Activated CD4-positive, alpha-beta memory T cell treated with anti-CD3 and anti-CD28 coated beads for 36 hours (primary cell): ENCODE measurements at regions not wholly inside any gene's neighbourhood (a gene's known extent, or its start where the extent isn't known, plus 50 kb on each side); places are given as distances from the start of the nearest gene placed in this dataset.
"Not testable (repeated sequence)": the region's sequence is repeated elsewhere in the genome, so short reads cannot be mapped to it uniquely, and the experiment has no call there.

Experiments used
- CTCF ChIA-PET: fragments of 350-600 bp; sonication (Branson Sonifier 250); formaldehyde crosslinking; loops from one replicate; lab custom pipeline; 2021; ENCODE audit warnings: antibody characterized with exemption, inconsistent platforms; lab: Charles Lee
- POLR2A ChIA-PET: fragments of 350-600 bp; sonication (Branson Sonifier 250); formaldehyde crosslinking; loops from one replicate; lab custom pipeline; 2021; ENCODE audit warnings: antibody characterized with exemption; lab: Charles Lee
- DNase-seq: peaks from one replicate; pipeline ENCODE4 v3.0.0-alpha.2; 2020
- H3K27ac Mint-ChIP-seq: one replicate; pipeline ENCODE4 v1.8.0; 2021; ENCODE audit warnings: mixed read lengths
- H3K27me3 Mint-ChIP-seq: one replicate; pipeline ENCODE4 v1.8.0; 2021; ENCODE audit warnings: mixed read lengths
- H3K36me3 Mint-ChIP-seq: one replicate; pipeline ENCODE4 v1.8.0; 2021; ENCODE audit warnings: mixed read lengths
- H3K4me1 Mint-ChIP-seq: one replicate; pipeline ENCODE4 v1.8.0; 2021; ENCODE audit warnings: low read depth, mixed read lengths
- H3K4me3 Mint-ChIP-seq: one replicate; pipeline ENCODE4 v1.8.0; 2021; ENCODE audit warnings: mild to moderate bottlenecking, mixed read lengths
- H3K9me3 Mint-ChIP-seq: one replicate; pipeline ENCODE4 v1.8.0; 2021; ENCODE audit warnings: mixed read lengths
- intact Hi-C: fragments of 100-400 bp; cut with micrococcal nuclease; formaldehyde crosslinking; loops from one replicate; pipeline ENCODE4 v1.15.1; 2023

DNA sequence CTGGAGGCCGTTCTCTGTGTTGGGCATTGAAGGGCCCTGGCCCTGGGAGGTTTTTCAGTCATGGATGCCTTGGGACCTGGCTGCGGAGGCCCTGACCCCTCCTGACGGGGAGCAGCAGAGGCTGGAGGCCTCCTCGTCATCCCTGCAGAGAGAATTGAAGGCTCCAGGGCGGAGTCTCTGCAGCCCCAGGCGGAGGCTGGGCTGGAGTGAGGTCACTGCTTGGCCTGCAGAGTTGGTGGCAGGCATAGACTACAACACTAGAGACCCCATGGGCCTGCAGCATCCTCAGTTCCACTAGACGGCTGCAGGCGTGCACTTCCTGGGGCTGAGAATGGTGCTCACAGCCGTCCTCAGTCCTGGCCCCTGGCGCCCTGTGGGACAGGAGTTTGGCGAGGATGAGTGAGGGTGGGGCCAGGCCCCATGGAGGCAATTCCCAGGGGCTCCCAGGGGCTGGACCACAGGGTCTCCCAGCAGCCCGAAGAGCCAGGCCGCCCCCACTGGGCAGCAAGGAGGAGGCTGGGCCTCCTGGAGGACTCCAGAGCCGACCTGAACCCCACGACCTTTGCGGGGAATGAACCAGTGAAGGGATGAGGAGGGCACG is 1194.9 kb downstream of the BRD1 start:
- ChIA-PET CTCF (no interaction called here), POLR2A (no interaction called here)
- H3K27ac Mint-ChIP-seq: no peak overlapping the region
- intact Hi-C loops: no loop called here
- no peak for DNase-seq
- H3K9me3 Mint-ChIP-seq: no peaks in the 10 kb centered on the region
- peaks cover 2% of the 10 kb centered on the region for H3K4me1 Mint-ChIP-seq
- H3K4me3 Mint-ChIP-seq: no peak overlapping the region
- no peaks in the 10 kb centered on the region for H3K36me3 Mint-ChIP-seq
- H3K27me3 Mint-ChIP-seq: no peaks in the 10 kb centered on the region

DNA sequence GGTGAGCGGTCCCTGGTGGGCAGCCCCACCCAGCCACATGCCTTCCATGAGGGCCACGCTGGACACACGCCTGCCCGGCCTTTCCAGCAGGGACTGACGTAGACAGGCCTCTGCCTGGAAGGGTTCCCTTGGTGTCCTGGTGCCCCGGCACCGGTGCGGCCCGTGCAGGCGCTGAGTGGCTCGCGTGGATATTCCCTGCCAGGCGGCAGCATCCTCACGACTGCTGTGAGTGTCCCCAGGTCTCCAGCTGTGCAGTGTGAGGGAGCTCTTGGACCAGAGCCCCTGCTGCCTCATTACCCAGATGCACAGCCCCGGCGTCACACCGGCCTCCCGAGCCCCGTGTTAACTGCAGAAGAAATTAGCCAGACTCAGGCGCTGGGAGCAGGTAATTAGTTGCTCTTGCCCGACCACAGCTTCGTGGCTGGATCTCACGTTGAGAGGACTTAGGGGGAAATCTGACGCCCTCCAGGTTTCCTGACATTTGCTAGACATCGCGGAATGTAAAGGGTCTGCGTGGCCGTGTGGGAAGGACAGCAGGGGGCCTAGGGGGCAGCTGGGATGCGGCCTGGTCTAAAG is 1196.3 kb downstream of the BRD1 start:
- DNase-seq: no peak

DNA sequence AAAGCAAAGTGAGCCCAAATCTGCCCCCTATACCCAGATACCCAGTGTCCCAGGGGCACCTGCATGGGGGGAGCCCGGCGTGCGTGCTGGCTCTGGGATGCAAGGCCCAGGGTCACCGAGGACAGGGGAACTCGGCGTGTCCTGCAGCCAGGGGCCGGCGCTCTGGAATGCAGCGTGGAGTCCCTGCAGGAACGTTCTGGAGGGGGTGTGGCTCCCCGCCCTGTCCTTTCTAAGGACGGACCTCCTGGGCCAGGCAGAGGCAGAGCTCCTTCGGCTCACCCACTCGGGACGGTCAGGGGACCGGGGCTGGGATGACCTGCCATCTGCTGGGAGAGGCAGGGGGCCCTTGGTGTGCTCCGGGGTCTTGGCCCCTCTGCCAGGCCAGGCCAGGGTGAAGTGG is 1196.8 kb downstream of the BRD1 start:
- CTCF ChIA-PET: no interaction called here
- H3K36me3 Mint-ChIP-seq: no peaks in the 10 kb centered on the region
- POLR2A ChIA-PET: no interaction called here

More for the DNA sequence above, 1196.3 kb downstream of the BRD1 start:
- Mint-ChIP-seq H3K36me3 (no peaks in the 10 kb centered on the region), H3K4me1 (peaks cover 1% of the 10 kb centered on the region), H3K4me3 (no peak overlapping the region), H3K9me3 (no peaks in the 10 kb centered on the region), H3K27me3 (no peaks in the 10 kb centered on the region), H3K27ac (no peak overlapping the region)
- ChIA-PET CTCF (no interaction called here), POLR2A (no interaction called here)
- intact Hi-C loops: no loop called here

DNA sequence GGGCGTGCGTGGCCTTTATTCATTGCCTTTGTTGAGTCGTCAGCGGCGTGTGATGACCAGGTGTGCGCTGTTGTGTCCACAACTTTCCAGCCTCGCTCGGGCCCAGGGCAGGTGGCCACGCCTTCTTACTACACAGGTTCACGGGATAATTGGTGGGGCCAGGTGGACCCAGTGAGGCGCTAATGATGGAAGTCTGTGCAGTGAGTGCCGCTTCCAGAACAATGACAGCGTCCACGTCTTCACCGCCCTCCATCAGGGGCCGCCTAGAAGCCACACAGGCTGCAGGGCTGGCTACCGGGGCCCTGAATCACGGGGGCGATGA is 1197.3 kb downstream of the BRD1 start:
- POLR2A ChIA-PET: no interaction called here
- DNase-seq: no peak
- H3K4me1 Mint-ChIP-seq: no peaks in the 10 kb centered on the region
- H3K4me3 Mint-ChIP-seq: no peak overlapping the region
- H3K27ac Mint-ChIP-seq: no peak overlapping the region
- intact Hi-C loops: no loop called here
- H3K36me3 Mint-ChIP-seq: no peaks in the 10 kb centered on the region
- no peaks in the 10 kb centered on the region for H3K27me3 Mint-ChIP-seq
- H3K9me3 Mint-ChIP-seq: no peaks in the 10 kb centered on the region
- CTCF ChIA-PET: no interaction called here

More for the DNA sequence above, 1196.8 kb downstream of the BRD1 start:
- H3K27me3 Mint-ChIP-seq: no peaks in the 10 kb centered on the region
- no peaks in the 10 kb centered on the region for H3K9me3 Mint-ChIP-seq
- H3K27ac Mint-ChIP-seq: no peak overlapping the region
- intact Hi-C loops: no loop called here
- no peak overlapping the region for H3K4me3 Mint-ChIP-seq
- no peak for DNase-seq
- no peaks in the 10 kb centered on the region for H3K4me1 Mint-ChIP-seq

DNA sequence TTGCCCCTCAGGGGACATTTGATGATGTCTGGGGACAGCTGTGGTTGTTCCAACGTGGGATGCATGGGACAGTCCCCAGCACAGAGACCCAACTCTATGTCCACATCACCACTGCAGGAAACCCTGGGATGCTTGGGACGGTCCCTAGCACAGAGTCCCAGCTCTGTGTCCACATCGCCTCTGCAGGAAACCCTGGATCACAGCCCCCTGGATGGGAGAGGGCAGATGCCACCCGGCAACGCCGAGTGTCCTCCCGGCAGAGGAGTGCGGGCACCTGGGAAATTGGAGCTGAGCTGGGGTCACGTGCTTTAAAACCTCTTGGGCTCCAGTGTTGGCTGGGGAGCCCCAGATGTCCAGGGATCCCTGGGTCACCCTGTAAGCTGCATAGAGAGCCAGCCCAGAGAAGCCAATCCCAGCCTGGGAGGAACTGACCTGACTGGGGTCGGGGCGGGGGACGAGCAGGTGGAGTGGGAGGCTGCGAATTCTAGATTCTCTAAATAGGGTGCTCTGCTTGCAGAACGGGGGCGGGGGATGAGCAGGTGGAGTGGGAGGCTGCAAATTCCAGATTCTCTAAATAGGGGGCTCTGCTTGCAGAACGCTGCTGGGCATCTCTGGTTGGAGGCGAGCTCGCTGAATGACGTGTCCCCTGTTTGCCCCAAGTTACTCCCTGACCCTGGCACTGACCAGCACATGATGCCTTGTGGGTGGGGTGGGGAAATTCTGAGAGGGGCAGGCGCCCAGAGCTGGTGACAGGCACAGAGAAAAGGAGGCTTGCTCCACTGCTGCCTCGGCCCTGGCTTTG is 1197.8 kb downstream of the BRD1 start:
- intact Hi-C loops: no loop called here
- ChIA-PET CTCF (no interaction called here), POLR2A (no interaction called here)
- no peaks in the 10 kb centered on the region for H3K4me1 Mint-ChIP-seq
- no peaks in the 10 kb centered on the region for H3K36me3 Mint-ChIP-seq
- DNase-seq: no peak
- H3K9me3 Mint-ChIP-seq: no peaks in the 10 kb centered on the region
- H3K4me3 Mint-ChIP-seq: no peak overlapping the region
- H3K27me3 Mint-ChIP-seq: no peaks in the 10 kb centered on the region
- no peak overlapping the region for H3K27ac Mint-ChIP-seq

DNA sequence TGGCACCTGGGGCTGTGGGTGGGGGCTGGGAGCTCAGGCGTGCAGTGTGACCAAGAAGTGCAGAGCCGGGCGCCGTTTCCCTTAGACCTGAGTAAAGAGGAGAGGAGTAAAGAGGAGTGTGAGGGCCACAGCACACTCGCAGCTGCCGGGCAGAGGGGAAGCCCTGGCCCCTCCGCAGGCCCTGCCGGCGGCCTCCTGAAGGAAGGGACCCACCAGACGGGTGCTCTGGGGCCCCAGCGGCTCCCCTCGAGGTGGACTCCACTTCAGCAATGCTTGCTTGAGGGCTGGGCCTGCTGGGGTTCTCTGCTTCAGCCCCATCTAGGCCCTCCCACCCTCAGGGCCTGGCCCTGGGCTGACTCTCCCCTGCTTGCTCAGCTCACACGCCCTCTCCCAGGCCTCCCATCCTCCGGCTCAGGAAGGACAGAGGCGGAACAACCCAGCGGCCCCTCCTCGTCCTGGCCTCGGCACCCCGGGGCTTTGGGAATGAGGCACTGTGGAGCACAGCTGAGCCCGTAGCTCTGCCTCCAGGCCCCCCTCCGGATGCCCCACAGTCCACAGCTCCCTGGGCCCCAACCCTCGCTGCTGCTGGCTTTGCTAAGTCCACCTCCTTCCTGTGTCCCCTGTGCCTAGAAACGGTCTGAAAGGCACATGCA is 1198.7 kb downstream of the BRD1 start:
- Mint-ChIP-seq H3K27ac (no peak overlapping the region), H3K4me1 (no peaks in the 10 kb centered on the region), H3K27me3 (no peaks in the 10 kb centered on the region), H3K4me3 (no peak overlapping the region), H3K36me3 (no peaks in the 10 kb centered on the region), H3K9me3 (no peaks in the 10 kb centered on the region)
- POLR2A ChIA-PET: no interaction called here
- CTCF ChIA-PET: no interaction called here
- intact Hi-C loops: no loop called here
- no peak for DNase-seq

DNA sequence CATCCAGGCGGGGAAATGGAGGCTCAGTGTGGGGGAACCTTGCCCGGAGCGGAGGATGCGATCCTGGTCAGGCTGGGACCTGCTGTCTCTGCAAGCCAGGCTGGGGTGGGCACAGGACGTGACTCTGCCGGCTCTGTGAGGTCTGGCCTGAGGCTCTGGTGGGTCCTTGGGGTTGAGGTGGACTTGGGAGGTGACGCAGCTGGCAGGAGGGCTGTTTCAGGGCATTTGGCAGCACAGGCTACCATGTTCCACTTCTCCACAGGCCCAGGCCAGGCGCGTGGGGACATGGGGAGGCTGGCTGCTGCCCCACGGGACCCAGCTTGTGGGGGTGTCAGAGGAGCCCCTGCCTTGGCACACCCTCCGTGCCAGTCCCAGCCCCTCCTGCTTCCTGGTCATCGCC is 1199.7 kb downstream of the BRD1 start:
- no peak overlapping the region for H3K27ac Mint-ChIP-seq
- no peak overlapping the region for H3K4me3 Mint-ChIP-seq
- intact Hi-C loops: no loop called here
- ChIA-PET POLR2A (no interaction called here), CTCF (no interaction called here)
- no peaks in the 10 kb centered on the region for H3K9me3 Mint-ChIP-seq
- H3K27me3 Mint-ChIP-seq: no peaks in the 10 kb centered on the region
- no peaks in the 10 kb centered on the region for H3K36me3 Mint-ChIP-seq
- no peaks in the 10 kb centered on the region for H3K4me1 Mint-ChIP-seq
- DNase-seq: no peak

DNA sequence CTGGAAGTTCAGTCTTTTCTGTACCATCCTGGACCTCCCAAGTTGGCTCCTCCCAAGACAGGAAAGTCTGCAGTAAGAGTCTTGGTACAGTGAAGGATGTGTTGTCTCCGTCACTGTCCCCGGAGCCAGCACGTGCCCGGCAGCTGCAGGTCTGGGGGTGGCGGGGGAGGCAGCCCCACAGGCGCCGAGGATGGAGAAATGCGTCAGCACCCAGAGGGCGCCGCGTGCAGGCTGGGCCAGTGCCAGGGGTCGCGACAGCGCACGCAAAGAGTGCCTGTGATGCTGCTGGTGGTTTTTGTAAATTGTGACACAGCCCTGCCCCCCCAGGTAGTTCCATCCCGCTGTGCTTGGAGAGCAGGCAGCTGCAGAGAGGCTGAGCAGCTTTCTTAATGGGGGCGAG is 1200.5 kb downstream of the BRD1 start:
- no peak for DNase-seq
- no peaks in the 10 kb centered on the region for H3K4me1 Mint-ChIP-seq
- intact Hi-C loops: no loop called here
- no peaks in the 10 kb centered on the region for H3K27me3 Mint-ChIP-seq
- H3K36me3 Mint-ChIP-seq: no peaks in the 10 kb centered on the region
- H3K27ac Mint-ChIP-seq: no peak overlapping the region
- no peak overlapping the region for H3K4me3 Mint-ChIP-seq
- POLR2A ChIA-PET: no interaction called here
- CTCF ChIA-PET: no interaction called here
- no peaks in the 10 kb centered on the region for H3K9me3 Mint-ChIP-seq

DNA sequence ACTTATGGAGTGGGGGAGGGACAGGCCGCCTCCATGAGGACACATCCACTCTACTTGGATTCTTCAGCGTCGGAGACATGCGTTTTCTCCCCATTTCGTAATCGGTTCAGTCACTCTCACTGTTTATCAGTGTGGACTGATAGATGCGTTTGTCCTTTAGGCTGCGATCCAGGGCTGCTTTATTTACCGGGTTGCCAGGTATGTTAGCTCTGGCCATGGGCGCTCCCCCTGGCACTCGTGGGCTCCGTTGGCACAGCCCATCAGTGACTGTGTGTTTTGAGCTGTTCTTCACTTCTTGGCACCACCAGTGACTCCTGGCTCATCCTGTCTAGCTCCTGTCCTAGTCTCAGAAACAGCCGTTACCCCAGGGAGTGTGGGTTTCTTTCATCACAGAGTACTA is 1203.3 kb downstream of the BRD1 start:
- DNase-seq: no peak
- POLR2A ChIA-PET: no interaction called here
- Mint-ChIP-seq H3K36me3 (no peaks in the 10 kb centered on the region), H3K4me3 (no peak overlapping the region), H3K27ac (no peak overlapping the region), H3K27me3 (no peaks in the 10 kb centered on the region), H3K9me3 (no peaks in the 10 kb centered on the region), H3K4me1 (no peaks in the 10 kb centered on the region)
- CTCF ChIA-PET: no interaction called here
- intact Hi-C loops: no loop called here

DNA sequence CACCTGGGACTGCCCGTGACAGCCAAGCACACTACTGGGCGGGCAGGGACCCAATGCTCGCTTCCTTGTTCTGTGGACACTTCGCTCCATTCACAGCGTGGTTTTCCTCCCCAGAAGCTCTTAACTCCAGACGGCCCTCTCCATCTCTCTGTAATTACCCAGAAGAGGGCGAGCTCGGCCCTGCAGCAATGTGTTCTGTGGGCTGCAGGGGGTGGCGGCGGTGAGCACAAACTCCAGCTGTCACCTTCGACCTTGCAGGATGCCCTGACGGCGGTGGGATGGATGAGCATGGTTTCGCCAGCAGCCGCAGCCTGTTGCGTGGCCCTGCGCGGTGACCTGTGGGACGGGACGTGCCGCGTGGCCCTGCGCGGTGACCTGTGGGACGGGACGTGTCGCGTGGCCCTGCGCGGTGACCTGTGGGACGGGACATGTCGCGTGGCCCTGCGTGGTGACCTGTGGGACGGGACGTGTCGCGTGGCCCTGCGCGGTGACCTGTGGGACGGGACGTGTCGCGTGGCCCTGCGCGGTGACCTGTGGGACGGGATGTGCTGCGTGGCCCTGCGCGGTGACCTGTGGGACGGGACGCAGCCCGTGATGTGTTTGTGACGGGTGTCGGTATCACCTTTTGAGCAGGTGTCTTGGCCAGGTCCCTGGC is 1204.7 kb downstream of the BRD1 start:
- no peaks in the 10 kb centered on the region for H3K4me1 Mint-ChIP-seq
- intact Hi-C loops: no loop called here
- no peaks in the 10 kb centered on the region for H3K27me3 Mint-ChIP-seq
- CTCF ChIA-PET: no interaction called here
- H3K4me3 Mint-ChIP-seq: no peak overlapping the region
- no peaks in the 10 kb centered on the region for H3K36me3 Mint-ChIP-seq
- POLR2A ChIA-PET: no interaction called here
- H3K27ac Mint-ChIP-seq: no peak overlapping the region
- DNase-seq: no peak
- H3K9me3 Mint-ChIP-seq: no peaks in the 10 kb centered on the region

DNA sequence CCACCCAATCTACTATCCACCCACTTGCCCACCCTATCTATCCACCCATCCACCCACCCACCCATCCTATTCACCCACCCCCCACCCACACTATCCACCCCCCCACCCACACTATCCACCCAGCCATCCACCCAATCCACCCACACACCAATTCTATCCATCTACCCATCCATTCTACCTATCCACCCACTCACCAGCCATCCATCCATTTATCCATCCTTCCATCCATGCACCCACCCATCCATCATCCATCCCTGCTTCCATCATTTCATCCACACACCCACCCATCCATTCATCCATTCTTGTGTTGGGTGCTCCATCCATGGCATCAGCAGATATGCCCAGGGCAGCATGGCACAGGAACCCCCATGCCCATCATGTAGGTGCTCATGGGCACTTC is 1206.6 kb downstream of the BRD1 start:
- intact Hi-C loops: no loop called here
- ChIA-PET CTCF (no interaction called here), POLR2A (no interaction called here)
- Mint-ChIP-seq H3K9me3 (no peaks in the 10 kb centered on the region), H3K27ac (no peak overlapping the region), H3K4me1 (no peaks in the 10 kb centered on the region), H3K36me3 (no peaks in the 10 kb centered on the region), H3K4me3 (no peak overlapping the region), H3K27me3 (no peaks in the 10 kb centered on the region)
- no peak for DNase-seq

DNA sequence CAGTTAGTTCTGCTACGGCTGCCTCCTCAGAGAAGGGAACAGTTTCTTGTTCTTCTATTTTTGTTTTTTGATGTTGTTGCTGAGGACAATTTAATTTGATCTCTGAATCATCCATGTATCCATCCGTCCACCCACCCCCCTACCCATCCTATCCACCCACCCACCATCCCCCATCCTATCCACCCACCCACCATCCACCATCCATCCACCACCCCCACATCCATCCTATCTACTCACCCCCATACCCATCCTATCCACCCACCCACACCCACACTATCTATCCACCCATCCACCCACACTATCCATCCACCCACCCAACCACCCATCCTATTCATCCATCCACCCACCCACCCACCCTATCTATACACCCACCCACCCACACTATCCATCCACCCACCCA is 1207.2 kb downstream of the BRD1 start:
- CTCF ChIA-PET, H3K9me3 Mint-ChIP-seq, DNase-seq, intact Hi-C loops, H3K4me1 Mint-ChIP-seq, H3K27me3 Mint-ChIP-seq, POLR2A ChIA-PET, H3K4me3 Mint-ChIP-seq, H3K27ac Mint-ChIP-seq, H3K36me3 Mint-ChIP-seq: not testable (repeated sequence)
